ENCODE measurements at regions not wholly inside any gene's neighbourhood (a gene's known extent, or its start where the extent isn't known, plus 50 kb on each side); places are given as distances from the start of the nearest gene placed in this dataset.

- H2AFZ ChIP-seq = no peak overlapping the region
- no peaks in the 10 kb centered on the region for H3K79me2 ChIP-seq (replicated peaks; ENCODE audit: insufficient read depth)
- no peaks in the 10 kb centered on the region for H4K20me1 ChIP-seq (replicated peaks; ENCODE audit: insufficient read depth)
- H3K27ac ChIP-seq (ENCODE audit: low read depth) = no peak overlapping the region
- Mint-ChIP-seq H3K27ac (no peak overlapping the region), H3K27me3 (ENCODE audit: insufficient read depth, low read depth, poor library complexity) (peaks cover 2% of the 10 kb centered on the region), H3K9me3 (peaks cover 14% of the 10 kb centered on the region; the same call in 2 of the 3 replicates), H3K4me3 (no peak overlapping the region), H3K36me3 (ENCODE audit: low read depth) (no peaks in the 10 kb centered on the region; the same call in 2 of the 3 replicates), H3K4me1 (peaks cover 4% of the 10 kb centered on the region)
- no peak for DNase-seq (ENCODE audit: low spot score)
- H3K36me3 ChIP-seq (ENCODE audit: insufficient read depth) = no peaks in the 10 kb centered on the region
- TF ChIP-seq EZH2phosphoT487 (IDR thresholded peaks at IDR 0.05; ENCODE audit: unreplicated experiment) (no peak), REST (IDR thresholded peaks at IDR 0.05; ENCODE audit: unreplicated experiment) (no peak), JUNB (IDR thresholded peaks at IDR 0.05; ENCODE audit: unreplicated experiment) (no peak), ZNF114 (CRISPR knock-in tag; IDR thresholded peaks at IDR 0.05) (no peak), ZNF331 (CRISPR knock-in tag; IDR thresholded peaks at IDR 0.05; ENCODE audit: low read depth) (no peak), POLR2AphosphoS5 (IDR thresholded peaks at IDR 0.05; ENCODE audit: low read depth) (no peak), NANOG (IDR thresholded peaks at IDR 0.05; ENCODE audit: borderline replicate concordance) (no peak), EZH2 (IDR thresholded peaks at IDR 0.05; ENCODE audit: low read depth, unreplicated experiment) (no peak), CREB1 (CRISPR knock-in tag; IDR thresholded peaks at IDR 0.05; ENCODE audit: low read depth) (no peak), STAT1 (IDR thresholded peaks at IDR 0.05; ENCODE audit: unreplicated experiment) (no peak), CTCF (conservative IDR thresholded peaks at IDR 0.05; ENCODE audit: low read depth in 2 of 2) (no peak), ETS1 (IDR thresholded peaks at IDR 0.05) (no peak)
- TF ChIP-seq, protein P1, sequence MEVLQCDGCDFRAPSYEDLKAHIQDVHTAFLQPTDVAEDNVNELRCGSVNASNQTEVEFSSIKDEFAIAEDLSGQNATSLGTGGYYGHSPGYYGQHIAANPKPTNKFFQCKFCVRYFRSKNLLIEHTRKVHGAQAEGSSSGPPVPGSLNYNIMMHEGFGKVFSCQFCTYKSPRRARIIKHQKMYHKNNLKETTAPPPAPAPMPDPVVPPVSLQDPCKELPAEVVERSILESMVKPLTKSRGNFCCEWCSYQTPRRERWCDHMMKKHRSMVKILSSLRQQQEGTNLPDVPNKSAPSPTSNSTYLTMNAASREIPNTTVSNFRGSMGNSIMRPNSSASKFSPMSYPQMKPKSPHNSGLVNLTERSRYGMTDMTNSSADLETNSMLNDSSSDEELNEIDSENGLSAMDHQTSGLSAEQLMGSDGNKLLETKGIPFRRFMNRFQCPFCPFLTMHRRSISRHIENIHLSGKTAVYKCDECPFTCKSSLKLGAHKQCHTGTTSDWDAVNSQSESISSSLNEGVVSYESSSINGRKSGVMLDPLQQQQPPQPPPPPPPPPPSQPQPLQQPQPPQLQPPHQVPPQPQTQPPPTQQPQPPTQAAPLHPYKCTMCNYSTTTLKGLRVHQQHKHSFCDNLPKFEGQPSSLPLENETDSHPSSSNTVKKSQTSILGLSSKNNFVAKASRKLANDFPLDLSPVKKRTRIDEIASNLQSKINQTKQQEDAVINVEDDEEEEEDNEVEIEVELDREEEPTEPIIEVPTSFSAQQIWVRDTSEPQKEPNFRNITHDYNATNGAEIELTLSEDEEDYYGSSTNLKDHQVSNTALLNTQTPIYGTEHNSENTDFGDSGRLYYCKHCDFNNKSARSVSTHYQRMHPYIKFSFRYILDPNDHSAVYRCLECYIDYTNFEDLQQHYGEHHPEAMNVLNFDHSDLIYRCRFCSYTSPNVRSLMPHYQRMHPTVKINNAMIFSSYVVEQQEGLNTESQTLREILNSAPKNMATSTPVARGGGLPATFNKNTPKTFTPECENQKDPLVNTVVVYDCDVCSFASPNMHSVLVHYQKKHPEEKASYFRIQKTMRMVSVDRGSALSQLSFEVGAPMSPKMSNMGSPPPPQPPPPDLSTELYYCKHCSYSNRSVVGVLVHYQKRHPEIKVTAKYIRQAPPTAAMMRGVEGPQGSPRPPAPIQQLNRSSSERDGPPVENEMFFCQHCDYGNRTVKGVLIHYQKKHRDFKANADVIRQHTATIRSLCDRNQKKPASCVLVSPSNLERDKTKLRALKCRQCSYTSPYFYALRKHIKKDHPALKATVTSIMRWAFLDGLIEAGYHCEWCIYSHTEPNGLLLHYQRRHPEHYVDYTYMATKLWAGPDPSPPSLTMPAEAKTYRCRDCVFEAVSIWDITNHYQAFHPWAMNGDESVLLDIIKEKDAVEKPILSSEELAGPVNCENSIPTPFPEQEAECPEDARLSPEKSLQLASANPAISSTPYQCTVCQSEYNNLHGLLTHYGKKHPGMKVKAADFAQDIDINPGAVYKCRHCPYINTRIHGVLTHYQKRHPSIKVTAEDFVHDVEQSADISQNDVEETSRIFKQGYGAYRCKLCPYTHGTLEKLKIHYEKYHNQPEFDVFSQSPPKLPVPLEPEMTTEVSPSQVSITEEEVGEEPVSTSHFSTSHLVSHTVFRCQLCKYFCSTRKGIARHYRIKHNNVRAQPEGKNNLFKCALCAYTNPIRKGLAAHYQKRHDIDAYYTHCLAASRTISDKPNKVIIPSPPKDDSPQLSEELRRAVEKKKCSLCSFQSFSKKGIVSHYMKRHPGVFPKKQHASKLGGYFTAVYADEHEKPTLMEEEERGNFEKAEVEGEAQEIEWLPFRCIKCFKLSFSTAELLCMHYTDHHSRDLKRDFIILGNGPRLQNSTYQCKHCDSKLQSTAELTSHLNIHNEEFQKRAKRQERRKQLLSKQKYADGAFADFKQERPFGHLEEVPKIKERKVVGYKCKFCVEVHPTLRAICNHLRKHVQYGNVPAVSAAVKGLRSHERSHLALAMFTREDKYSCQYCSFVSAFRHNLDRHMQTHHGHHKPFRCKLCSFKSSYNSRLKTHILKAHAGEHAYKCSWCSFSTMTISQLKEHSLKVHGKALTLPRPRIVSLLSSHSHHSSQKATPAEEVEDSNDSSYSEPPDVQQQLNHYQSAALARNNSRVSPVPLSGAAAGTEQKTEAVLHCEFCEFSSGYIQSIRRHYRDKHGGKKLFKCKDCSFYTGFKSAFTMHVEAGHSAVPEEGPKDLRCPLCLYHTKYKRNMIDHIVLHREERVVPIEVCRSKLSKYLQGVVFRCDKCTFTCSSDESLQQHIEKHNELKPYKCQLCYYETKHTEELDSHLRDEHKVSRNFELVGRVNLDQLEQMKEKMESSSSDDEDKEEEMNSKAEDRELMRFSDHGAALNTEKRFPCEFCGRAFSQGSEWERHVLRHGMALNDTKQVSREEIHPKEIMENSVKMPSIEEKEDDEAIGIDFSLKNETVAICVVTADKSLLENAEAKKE (CRISPR knock-in tag; IDR thresholded peaks at IDR 0.05) = no peak
- H3K27me3 ChIP-seq (ENCODE audit: insufficient read depth) = no peaks in the 10 kb centered on the region
- H3F3A ChIP-seq (replicated peaks; ENCODE audit: low read depth) = no peaks in the 10 kb centered on the region
- no peaks in the 10 kb centered on the region for H3K4me1 ChIP-seq (ENCODE audit: insufficient read depth)
- H3K9me2 ChIP-seq (ENCODE audit: insufficient read depth) = peaks cover 7% of the 10 kb centered on the region; the same call in 1 of the 2 replicates
- H3K4me3 ChIP-seq = no peak overlapping the region
- no peak overlapping the region for H3K4me2 ChIP-seq
- ATAC-seq = no peak
Observed at GRCh38 chr6:156053626-156054025, 598.0 kb upstream of the NOX3 start.

Data from GM23338 (cell line).